KMS-11 (cell line): ENCODE measurements at regions not wholly inside any gene's neighbourhood (a gene's known extent, or its start where the extent isn't known, plus 50 kb on each side); places are given as distances from the start of the nearest gene placed in this dataset.

ENCODE experiments used
- H2AFZ ChIP-seq: fragments of 200-600 bp; sonication (generic); 2 replicates; pipeline ENCODE4 v1.6.1; 2016; ENCODE audit warnings: antibody characterized with exemption, mixed run types, low read depth
- H3K27ac ChIP-seq: fragments of 200-600 bp; sonication (generic); 2 replicates; pipeline ENCODE4 v1.6.1; 2016; ENCODE audit warnings: mild to moderate bottlenecking, mixed run types
- H3K27me3 ChIP-seq: fragments of 200-600 bp; sonication (generic); 2 replicates; pipeline ENCODE4 v1.6.1; 2017; ENCODE audit warnings: mild to moderate bottlenecking, low read depth, mixed run types, moderate library complexity; ENCODE audit not compliant: insufficient read depth
- H3K36me3 ChIP-seq: fragments of 200-600 bp; sonication (generic); 2 replicates; pipeline ENCODE4 v1.6.1; 2017; ENCODE audit warnings: mild to moderate bottlenecking, mixed run types; ENCODE audit not compliant: insufficient read depth
- H3K4me1 ChIP-seq: fragments of 200-600 bp; sonication (generic); 2 replicates; pipeline ENCODE4 v1.6.1; 2016; ENCODE audit warnings: mild to moderate bottlenecking, low read depth, mixed run types; ENCODE audit not compliant: poor library complexity, severe bottlenecking
- H3K4me2 ChIP-seq: fragments of 200-600 bp; sonication (generic); 2 replicates; pipeline ENCODE4 v1.7.0; 2016; ENCODE audit warnings: mild to moderate bottlenecking, mixed run types
- H3K4me3 ChIP-seq: fragments of 200-600 bp; sonication (generic); IDR thresholded peaks from 2 replicates; pipeline ENCODE4 v1.6.1; 2017; ENCODE audit warnings: low read depth, low read length, mixed read lengths; ENCODE audit not compliant: insufficient read depth
- H3K79me2 ChIP-seq: fragments of 200-600 bp; sonication (generic); 2 replicates; pipeline ENCODE4 v1.6.1; 2016; ENCODE audit warnings: low read depth, mixed run types; ENCODE audit not compliant: insufficient read depth
- H3K9ac ChIP-seq: fragments of 200-600 bp; sonication (generic); 2 replicates; pipeline ENCODE4 v1.6.1; 2016; ENCODE audit warnings: mild to moderate bottlenecking, mixed run types
- H4K20me1 ChIP-seq: fragments of 200-600 bp; sonication (generic); 2 replicates; pipeline ENCODE4 v1.6.1; 2016; ENCODE audit warnings: mild to moderate bottlenecking, mixed run types; ENCODE audit not compliant: insufficient read depth
- TF ChIP-seq, protein P1 (sequence below): fragments of 200-600 bp; sonication (generic); conservative IDR thresholded peaks from 2 replicates; pipeline ENCODE4 v1.6.1; 2017; ENCODE audit warnings: low read depth, mild to moderate bottlenecking, antibody characterized with exemption, low read length, moderate library complexity, mixed read lengths

DNA sequence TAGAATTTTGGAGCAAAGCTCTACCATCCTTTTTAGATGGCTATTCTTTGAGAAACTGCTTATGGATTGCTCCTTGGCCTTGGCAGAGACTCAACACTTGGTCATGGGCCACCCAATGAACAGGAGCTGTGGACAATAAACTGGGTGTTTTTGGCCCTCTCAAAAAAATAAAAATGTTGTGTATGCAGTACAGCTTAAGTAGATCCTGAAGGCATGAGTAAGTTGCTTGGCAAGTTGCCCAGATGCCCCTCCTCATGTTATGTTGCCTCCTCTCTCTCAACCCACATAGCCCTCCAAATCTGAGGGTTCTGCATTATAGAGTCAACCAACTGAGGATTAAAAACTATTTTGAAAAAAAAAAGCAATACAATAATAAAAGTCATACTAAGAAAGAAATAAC lies 124.9 kb downstream of the ATP23 start:
- no peaks in the 10 kb centered on the region for H4K20me1 ChIP-seq
- no peak overlapping the region for H3K27ac ChIP-seq
- H3K4me3 ChIP-seq: no peak overlapping the region
- no peaks in the 10 kb centered on the region for H3K27me3 ChIP-seq
- H3K9ac ChIP-seq: no peak overlapping the region
- H3K4me1 ChIP-seq: no peaks in the 10 kb centered on the region
- H2AFZ ChIP-seq: no peak overlapping the region
- no peaks in the 10 kb centered on the region for H3K79me2 ChIP-seq
- no peaks in the 10 kb centered on the region for H3K36me3 ChIP-seq
- no peak overlapping the region for H3K4me2 ChIP-seq
- TF ChIP-seq, protein P1, sequence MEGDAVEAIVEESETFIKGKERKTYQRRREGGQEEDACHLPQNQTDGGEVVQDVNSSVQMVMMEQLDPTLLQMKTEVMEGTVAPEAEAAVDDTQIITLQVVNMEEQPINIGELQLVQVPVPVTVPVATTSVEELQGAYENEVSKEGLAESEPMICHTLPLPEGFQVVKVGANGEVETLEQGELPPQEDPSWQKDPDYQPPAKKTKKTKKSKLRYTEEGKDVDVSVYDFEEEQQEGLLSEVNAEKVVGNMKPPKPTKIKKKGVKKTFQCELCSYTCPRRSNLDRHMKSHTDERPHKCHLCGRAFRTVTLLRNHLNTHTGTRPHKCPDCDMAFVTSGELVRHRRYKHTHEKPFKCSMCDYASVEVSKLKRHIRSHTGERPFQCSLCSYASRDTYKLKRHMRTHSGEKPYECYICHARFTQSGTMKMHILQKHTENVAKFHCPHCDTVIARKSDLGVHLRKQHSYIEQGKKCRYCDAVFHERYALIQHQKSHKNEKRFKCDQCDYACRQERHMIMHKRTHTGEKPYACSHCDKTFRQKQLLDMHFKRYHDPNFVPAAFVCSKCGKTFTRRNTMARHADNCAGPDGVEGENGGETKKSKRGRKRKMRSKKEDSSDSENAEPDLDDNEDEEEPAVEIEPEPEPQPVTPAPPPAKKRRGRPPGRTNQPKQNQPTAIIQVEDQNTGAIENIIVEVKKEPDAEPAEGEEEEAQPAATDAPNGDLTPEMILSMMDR: no peak

DNA sequence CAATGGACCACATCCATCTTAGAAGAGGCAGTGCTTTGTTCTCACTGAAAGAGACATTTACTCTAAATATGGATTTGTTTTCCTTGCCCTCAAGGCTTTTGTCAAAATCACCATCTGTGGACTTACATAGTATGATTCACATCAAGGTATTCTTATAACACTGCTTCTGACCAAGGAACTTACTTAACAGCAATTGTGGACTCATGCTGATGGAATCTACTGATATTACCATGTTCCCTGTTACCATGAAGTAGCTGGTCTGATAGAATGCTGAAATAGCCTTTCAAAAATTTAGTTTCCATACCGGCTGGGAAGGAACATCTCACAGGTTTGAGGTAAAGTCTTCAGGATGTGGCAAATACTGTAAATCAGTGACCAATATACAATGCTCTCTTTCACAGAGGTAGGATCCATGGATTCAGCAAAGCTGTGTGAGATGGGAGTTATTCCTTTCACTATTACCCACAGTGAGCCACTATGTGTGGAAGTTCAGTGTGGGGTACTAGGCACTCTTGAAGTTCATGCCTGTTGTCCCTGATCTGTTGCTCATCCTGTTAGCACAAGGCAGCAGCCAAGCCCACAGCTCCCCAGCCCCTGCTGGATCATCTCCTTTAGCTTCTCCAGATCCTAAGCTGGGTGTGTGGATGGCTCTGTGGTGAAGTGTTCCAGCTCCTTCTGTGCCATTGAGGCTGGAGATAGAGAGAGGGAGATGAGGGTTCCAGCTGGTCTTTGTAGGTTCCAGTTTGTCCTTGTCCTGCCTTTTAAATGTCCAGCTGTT lies 126.4 kb downstream of the ATP23 start:
- no peak overlapping the region for H2AFZ ChIP-seq
- TF ChIP-seq, protein P1: no peak
- H4K20me1 ChIP-seq: no peaks in the 10 kb centered on the region
- H3K36me3 ChIP-seq: no peaks in the 10 kb centered on the region
- H3K27me3 ChIP-seq: no peaks in the 10 kb centered on the region
- H3K27ac ChIP-seq: no peak overlapping the region
- H3K4me2 ChIP-seq: no peak overlapping the region
- no peak overlapping the region for H3K9ac ChIP-seq
- no peaks in the 10 kb centered on the region for H3K4me1 ChIP-seq
- no peak overlapping the region for H3K4me3 ChIP-seq
- H3K79me2 ChIP-seq: no peaks in the 10 kb centered on the region

DNA sequence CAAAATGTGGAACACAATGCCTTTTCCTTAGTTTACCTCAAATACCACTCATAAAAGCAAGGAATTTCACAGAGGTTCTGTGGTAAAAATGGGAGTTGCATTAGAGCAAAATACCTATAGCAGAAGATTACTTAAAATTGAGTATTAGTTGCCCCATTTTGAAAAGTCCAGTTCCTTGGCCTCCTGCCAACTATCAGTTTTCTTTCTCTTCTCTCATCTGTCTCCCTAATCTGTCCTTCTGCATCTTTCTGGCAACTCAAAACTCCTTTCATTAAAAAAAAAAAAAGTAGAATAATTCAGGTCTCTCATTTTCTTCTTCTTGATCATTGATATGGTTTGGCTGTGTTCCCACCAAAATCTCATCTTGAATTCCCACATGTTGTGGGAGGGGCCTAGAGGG lies 127.3 kb downstream of the ATP23 start:
- H3K4me2 ChIP-seq: no peak overlapping the region
- no peaks in the 10 kb centered on the region for H3K27me3 ChIP-seq
- no peak overlapping the region for H3K27ac ChIP-seq
- TF ChIP-seq, protein P1: no peak
- H3K9ac ChIP-seq: no peak overlapping the region
- no peaks in the 10 kb centered on the region for H3K36me3 ChIP-seq
- H2AFZ ChIP-seq: no peak overlapping the region
- no peaks in the 10 kb centered on the region for H4K20me1 ChIP-seq
- no peaks in the 10 kb centered on the region for H3K4me1 ChIP-seq
- no peak overlapping the region for H3K4me3 ChIP-seq
- no peaks in the 10 kb centered on the region for H3K79me2 ChIP-seq

GRCh38 chr12:58069268-58069963 lies 128.0 kb downstream of the ATP23 start:
- H3K27ac ChIP-seq: no peak overlapping the region
- H4K20me1 ChIP-seq: no peaks in the 10 kb centered on the region
- no peak overlapping the region for H3K9ac ChIP-seq
- H3K4me1 ChIP-seq: no peaks in the 10 kb centered on the region
- TF ChIP-seq, protein P1: no peak
- no peaks in the 10 kb centered on the region for H3K27me3 ChIP-seq
- no peak overlapping the region for H2AFZ ChIP-seq
- H3K79me2 ChIP-seq: no peaks in the 10 kb centered on the region
- H3K4me2 ChIP-seq: no peak overlapping the region
- no peak overlapping the region for H3K4me3 ChIP-seq
- H3K36me3 ChIP-seq: no peaks in the 10 kb centered on the region
